Prostate gland (tissue), 2 donors: ENCODE measurements at regions not wholly inside any gene's neighbourhood (a gene's known extent, or its start where the extent isn't known, plus 50 kb on each side); places are given as distances from the start of the nearest gene placed in this dataset.

Source experiments
- CTCF ChIP-seq, 4 experiments: fragments of 200-600 bp in 2 of 4; fragments of 450-650 bp in 2 of 4; sonication (generic) in 2 of 4; IDR thresholded peaks; 1 replicate in 3 of 4; 2 replicates in 1 of 4; pipeline ENCODE4 v1.5.1; 2016 to 2019; ENCODE audit warnings: antibody characterized with exemption in 4 of 4, mild to moderate bottlenecking in 2 of 4, moderate library complexity in 2 of 4
- POLR2A ChIP-seq: fragments of 450-650 bp; IDR thresholded peaks from one replicate; pipeline ENCODE4 v1.6.1; 2016; ENCODE audit warnings: antibody characterized with exemption, mild to moderate bottlenecking

GRCh38 chrX:84666086-84666485 lies 163.8 kb upstream of the HDX start:
- TF ChIP-seq POLR2A: no peak
- TF ChIP-seq CTCF (IDR thresholded peaks at IDR 0.05): no peak
